ENCODE measurements at regions not wholly inside any gene's neighbourhood (a gene's known extent, or its start where the extent isn't known, plus 50 kb on each side); places are given as distances from the start of the nearest gene placed in this dataset.
"Not testable (repeated sequence)": the region's sequence is repeated elsewhere in the genome, so short reads cannot be mapped to it uniquely, and the experiment has no call there.

- DNase-seq = no peak
Observed at GRCh38 chr3:13245615-13245978, 172.4 kb upstream of the IQSEC1 start.

- DNase-seq = no peak
Observed at GRCh38 chr3:13243586-13243985, 170.4 kb upstream of the IQSEC1 start.

DNA sequence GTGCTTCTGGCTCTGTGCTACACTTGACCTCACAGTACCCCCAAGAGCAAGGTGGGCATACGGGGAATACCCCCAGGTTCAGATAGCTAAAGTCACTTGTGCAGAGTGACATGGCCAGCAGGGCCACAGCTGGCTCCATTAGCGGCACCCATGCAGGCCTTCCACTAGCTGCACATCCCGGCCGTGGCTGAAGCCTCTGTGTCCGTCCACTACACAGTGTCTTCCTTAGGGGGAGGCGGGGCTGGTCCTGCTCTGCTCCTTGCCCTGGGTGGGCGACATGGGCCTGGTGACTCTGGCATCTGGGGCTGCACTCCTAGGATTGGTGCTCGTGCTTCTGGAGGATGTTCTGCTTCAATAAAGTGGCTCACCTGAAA is 169.1 kb upstream of the IQSEC1 start:
- no peak for DNase-seq

GRCh38 chr3:13241621-13242363 is 168.6 kb upstream of the IQSEC1 start:
- no peak for DNase-seq

GRCh38 chr3:13240928-13241618 is 167.8 kb upstream of the IQSEC1 start:
- DNase-seq = no peak

DNA sequence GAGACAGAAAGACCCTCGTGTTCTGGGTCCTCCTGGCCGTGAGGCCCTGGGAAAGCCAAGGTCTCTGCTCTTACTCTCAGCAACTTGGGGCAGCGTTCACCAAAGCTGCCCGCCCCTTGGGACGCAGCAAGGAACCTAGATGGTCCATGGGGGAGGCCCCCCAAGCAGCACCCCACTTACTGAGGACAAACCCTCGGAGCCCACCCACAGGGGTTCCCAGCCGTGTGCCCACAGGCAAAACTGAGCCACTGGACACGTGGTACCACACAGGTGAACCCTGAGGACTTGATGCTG is 166.2 kb upstream of the IQSEC1 start:
- no peak for DNase-seq

- DNase-seq = no peak
Observed at GRCh38 chr3:13238687-13239466, 165.6 kb upstream of the IQSEC1 start.

DNA sequence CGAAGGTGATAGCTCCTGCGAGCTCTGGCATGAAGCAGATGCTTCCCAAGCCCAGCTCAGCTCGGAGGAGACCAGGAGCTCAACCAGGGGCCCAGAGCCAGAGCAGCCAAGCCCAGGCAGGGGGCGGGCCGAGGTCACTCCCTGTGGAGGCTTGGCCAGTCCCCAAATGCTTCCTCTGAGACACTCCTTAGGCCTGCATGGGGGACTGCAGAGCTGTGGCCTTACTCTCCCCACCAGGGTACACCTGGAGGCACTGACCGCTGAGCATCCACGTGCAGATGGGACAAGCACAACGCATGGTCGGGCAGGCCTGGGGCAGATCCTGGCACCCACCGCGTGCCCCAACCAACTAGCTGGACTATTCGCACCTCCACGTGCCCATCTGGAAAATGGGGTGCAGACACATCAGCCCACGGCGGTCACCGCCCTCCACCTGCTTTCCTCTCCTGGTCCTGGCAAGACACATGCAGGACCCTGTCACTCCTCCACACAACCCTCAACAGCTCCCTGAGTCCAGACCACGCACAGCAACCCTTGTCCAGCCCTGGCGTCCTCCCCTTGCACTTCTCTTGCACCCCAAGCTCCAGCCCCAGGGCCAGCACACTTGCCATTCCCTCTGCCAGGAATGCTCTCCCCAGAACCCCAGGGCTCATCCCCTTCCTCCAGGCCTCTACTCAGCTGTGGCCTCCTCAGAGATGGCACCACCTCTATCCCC is 164.7 kb upstream of the IQSEC1 start:
- no peak for DNase-seq

DNA sequence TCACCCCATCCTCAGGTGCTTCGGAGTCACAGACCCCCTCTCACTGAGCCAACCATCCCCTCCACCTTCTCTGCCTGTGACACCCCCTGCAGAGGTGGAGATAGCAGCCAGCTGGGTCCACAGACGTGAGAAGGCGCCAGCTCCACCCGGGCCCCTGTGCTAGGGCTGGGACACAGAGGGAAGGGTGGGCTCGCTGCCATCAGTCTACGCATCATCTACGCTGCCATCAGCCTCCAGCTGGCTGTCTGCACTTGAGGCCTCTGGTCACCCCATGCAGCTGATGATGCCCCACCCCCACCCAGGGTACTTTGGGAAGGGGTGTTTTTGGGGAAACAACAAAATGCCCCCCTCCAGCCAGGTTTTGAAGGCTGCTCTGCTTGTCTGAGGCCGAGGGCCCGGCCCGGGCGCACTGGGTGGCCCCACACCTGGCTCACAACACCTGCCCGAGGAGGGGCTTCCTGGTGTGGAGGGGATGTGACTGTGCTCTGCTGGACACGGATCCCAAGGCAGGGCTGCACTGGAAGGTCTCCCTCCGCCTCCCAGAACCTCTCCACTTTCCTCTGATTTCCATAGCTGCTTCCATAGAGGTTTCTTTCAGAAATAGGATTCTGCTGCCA is 163.4 kb upstream of the IQSEC1 start:
- no peak for DNase-seq

GRCh38 chr3:13235897-13236296 is 162.7 kb upstream of the IQSEC1 start:
- DNase-seq = no peak

GRCh38 chr3:13235079-13235478 is 161.8 kb upstream of the IQSEC1 start:
- peak; percentile 40 for DNase-seq

DNA sequence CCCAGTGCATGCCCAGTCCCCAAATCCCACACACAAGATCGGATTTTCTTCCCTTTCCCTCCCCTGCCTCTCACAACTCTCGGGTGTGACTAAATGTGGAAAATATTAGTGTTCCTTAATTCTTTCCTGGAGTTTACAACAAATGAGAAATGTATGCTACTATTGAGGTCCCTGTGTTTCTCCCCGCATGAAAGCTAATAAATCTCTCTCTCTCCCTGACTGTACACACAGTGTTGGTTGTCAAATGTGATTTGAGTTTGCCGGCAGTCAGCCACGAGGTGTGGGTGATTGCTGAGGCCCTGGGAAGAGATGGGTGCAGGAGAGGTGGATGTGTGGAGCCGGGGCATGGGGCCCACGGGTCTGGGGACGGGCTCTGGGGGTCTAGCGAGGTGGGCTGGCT is 161.4 kb upstream of the IQSEC1 start:
- no peak for DNase-seq

- no peak for DNase-seq
Observed at GRCh38 chr3:13233487-13234485, 160.6 kb upstream of the IQSEC1 start.

DNA sequence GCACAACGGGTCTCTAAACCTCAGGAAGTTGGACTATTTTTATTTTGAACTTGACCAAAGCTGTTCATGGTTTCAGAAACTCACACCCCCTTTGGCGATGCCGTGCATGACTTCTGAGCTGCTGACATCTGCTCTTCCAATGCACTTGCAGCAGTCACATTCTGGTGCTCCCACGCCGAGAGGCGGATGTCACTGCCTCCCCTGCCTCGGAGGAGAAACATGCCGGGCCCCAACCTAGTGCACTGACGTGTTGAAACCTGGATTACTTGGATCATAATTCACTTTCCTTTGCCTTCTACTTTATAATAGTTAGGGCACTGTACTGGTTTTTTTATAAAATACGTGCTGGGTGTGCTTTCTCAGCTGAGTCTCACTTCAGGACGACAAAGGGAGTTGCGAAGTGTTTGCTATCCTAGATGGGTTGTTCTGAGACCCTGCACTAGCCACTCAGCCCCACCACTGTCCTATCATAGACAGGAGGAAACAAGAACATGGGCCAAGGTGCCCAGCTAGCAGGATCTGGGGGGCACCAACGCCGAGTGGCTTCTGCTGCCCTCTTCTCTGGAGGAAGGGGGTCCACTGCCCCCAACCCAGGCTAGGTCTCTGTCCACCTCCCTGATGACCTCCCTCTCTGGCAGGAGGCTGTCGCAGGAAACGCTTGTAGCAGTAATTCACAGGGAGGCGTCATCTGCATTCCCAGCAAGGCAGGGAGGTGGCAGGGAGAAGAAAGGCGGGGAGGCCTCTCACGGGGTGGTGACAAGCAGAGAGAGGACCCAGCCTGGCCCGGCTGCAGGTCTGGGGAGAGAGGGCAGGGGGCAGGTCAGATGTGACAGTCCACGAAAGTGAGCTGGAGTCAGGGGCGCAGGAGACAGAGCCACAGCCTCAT is 158.8 kb upstream of the IQSEC1 start:
- no peak for DNase-seq

DNA sequence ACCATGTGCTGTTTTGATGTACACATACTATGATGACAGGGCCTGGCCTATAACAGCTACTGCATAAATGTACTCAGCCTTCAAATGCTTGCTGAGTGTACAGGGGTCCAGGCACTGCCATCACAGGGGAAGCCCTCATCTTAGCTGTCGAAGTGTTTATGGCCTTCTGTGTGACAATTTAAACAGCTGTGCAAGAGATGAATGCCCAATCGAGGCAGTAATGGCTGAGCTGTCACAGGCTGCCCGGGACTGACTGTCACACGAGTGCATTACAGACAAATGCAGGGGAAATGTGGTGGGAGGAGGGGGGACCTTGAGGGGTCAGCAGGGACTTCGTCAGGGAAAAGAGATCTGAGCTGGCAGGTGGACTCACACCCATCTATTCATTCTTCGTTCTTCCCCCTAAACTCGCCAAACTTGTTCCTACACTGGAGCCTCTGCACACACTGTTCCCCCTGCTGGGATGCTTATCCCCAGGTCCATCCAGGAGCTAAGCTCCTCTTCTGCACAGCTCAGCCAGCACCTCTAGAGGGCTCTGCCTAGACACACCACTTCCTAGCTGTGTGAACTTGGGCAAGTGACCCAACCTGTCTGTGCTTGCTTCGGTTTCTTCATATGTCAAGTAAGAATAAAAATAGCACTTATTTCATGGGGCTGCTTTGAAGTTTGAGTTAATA is 156.2 kb upstream of the IQSEC1 start:
- no peak for DNase-seq

DNA sequence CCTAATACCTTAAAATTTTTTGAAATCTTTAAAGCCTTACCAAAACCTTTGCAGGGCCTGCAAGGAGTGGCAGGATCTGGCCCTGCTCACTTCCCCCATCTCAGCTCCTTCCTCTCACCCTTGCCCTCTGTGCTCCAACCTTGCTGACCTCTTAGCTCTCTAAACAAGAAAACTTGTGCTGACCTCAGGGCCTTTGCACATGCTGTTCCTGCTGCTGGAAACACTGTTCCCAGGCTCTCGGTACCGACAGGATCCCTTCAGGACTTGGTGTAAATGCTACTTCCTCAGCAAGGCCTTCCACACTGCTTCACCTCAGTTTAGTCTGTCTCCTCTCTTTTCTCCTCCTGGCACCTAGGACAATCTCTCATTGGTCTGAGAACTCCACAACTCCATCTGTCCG is 155.4 kb upstream of the IQSEC1 start:
- no peak for DNase-seq

GRCh38 chr3:13228169-13228568 is 154.9 kb upstream of the IQSEC1 start:
- DNase-seq = not testable (repeated sequence)

DNA sequence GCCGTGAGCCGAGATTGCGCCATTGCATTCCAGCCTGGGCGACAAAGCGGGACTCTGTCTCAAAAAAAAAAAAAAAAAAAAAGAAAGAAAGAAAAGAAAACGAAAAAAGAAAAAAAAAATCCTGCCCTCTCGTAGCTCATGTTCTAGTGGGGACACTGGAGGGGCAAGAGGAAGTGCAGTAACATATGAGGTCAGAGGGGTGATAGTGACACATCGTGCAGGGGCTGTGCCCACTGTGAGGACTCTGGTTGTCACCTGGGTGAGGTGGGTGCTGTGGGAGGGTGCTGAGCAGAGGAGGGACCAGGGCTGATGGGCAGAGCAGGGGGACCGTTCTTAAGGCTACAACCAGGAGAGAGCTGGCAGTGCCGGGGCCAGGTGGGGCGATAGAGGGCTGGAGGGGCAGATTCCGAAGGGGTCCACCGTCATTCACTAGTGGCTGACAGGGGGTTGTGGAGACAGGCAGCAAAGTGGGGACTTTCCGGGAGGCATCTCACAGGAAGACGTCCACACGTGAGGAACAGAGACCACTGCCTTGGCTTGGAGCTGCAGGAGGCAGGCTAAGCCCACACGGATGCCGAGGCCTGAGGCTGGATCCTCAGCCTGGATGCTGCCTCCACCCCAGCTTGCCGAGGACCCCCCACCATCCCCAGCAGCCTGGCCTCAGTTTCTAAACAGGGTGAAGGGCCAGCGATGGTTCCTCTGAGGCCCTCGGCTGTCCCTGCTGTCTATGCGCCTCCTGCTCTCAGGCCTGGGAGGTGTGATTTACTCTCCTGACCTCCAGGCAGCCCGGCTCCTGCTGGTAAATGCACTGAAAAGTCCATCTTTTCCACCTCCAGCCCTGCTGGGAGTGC is 154.3 kb upstream of the IQSEC1 start:
- DNase-seq = no peak

DNA sequence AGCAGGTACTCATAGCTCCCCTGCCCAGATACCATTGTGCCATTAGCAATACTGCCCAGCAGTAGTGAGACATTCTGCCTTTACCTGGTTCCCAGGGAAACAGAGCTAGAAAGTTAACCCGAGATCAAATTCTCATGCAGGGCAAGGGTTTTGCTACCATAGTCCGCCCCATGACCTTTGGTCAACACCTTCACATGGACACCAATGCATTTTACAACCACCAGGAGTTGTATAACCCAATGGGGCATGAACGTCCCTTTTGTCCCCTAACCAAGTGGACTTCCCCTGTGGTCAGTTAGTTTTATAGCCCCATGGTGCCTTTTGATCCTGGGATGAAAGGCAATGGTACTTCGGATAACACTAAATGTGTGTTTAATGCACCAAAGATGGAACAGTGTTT is 151.7 kb upstream of the IQSEC1 start:
- DNase-seq = no peak
